HepG2 (cell line): ENCODE measurements at regions not wholly inside any gene's neighbourhood (a gene's known extent, or its start where the extent isn't known, plus 50 kb on each side); places are given as distances from the start of the nearest gene placed in this dataset.

Experiments used
- ATAC-seq: fragments of 200-7000 bp; cut with Tn5 transposase; 3 replicates; pipeline ENCODE4 v1.9.1; 2020; ENCODE audit warnings: mild to moderate bottlenecking, moderate library complexity
- BruUV-seq: library from RNA; stranded (reverse); fragments of 400-500 nt; replicated peaks from 2 replicates; lab custom pipeline; 2021; lab: Mats Ljungman, UMichigan
- CTCF ChIA-PET: fragments of 300-600 bp; formaldehyde crosslinking; extraction: SDS; loops from one replicate; lab custom pipeline; 2021; ENCODE audit warnings: low total read pairs, inconsistent platforms, low intra/inter-chr PET ratio; lab: Yijun Ruan, JAX
- POLR2A ChIA-PET: fragments of 350-600 bp; sonication (Branson Sonifier 250); formaldehyde crosslinking; loops from one replicate; lab custom pipeline; 2020; ENCODE audit warnings: antibody characterized with exemption, inconsistent platforms; lab: Yijun Ruan, JAX
- DNase-seq: peaks from one replicate; pipeline ENCODE4 v3.0.0-alpha.2; 2015; ENCODE audit warnings: low spot score
- FAIRE-seq: peaks from 3 replicates; lab custom pipeline; 2011; peaks lifted over from hg19 to GRCh38; lab: Jason Lieb, UNC
- H2AFZ ChIP-seq: one replicate; pipeline ENCODE4 v1.6.1; 2011; ENCODE audit warnings: low read length, inconsistent platforms
- H3K27ac ChIP-seq: fragments of 300-600 bp; 3 replicates; pipeline ENCODE4 v1.8.0; 2011; ENCODE audit warnings: mixed run types, mild to moderate bottlenecking, mixed read lengths, low read length, inconsistent platforms; ENCODE audit not compliant: insufficient read depth; ENCODE audit errors: extremely low read length
- H3K27me3 ChIP-seq, 2 experiments: fragments of 200-600 bp in 1 of 2; 2 replicates in 1 of 2; 3 replicates in 1 of 2; pipeline versions ENCODE4 v1.6.0 to v1.8.0; 2011; ENCODE audit warnings: low read length in 2 of 2, mild to moderate bottlenecking in 2 of 2, moderate library complexity in 2 of 2, inconsistent platforms in 1 of 2; ENCODE audit not compliant: insufficient read depth in 2 of 2, control insufficient read depth in 1 of 2
- H3K36me3 ChIP-seq, 2 experiments: fragments of 200-600 bp in 1 of 2; replicated peaks in 1 of 2; 2 replicates in 1 of 2; 3 replicates in 1 of 2; pipeline versions ENCODE4 v1.5.1 to v1.8.0; 2011; ENCODE audit warnings: low read length in 2 of 2, inconsistent platforms in 1 of 2; ENCODE audit not compliant: insufficient read depth in 2 of 2, control insufficient read depth in 1 of 2
- H3K4me1 ChIP-seq: 2 replicates; pipeline ENCODE4 v1.5.1; 2012; ENCODE audit warnings: low read length, inconsistent platforms; ENCODE audit not compliant: insufficient read depth
- H3K4me2 ChIP-seq: 2 replicates; pipeline ENCODE4 v1.6.0; 2011; ENCODE audit warnings: low read depth, low read length, inconsistent platforms
- H3K4me3 ChIP-seq, 3 experiments: fragments of 200-600 bp in 1 of 3; sonication (generic), shearing (Covaris generic) in 1 of 3; replicated peaks in 1 of 3; 2 replicates each; pipeline ENCODE4 v1.5.1; 2011 to 2016; ENCODE audit warnings: low read length in 3 of 3, inconsistent platforms in 2 of 3, low read depth in 2 of 3, mild to moderate bottlenecking in 2 of 3, control low read depth in 1 of 3, mixed read lengths in 1 of 3; ENCODE audit not compliant: insufficient read depth in 1 of 3
- H3K79me2 ChIP-seq: one replicate; pipeline ENCODE4 v1.6.1; 2011; ENCODE audit warnings: low read length, inconsistent platforms; ENCODE audit not compliant: insufficient read depth
- H3K9ac ChIP-seq: 2 replicates; pipeline ENCODE4 v1.6.0; 2011; ENCODE audit warnings: mild to moderate bottlenecking, low read depth, low read length, inconsistent platforms; ENCODE audit not compliant: insufficient read depth
- H3K9me3 ChIP-seq: 2 replicates; pipeline ENCODE4 v1.5.1; 2012; ENCODE audit warnings: mild to moderate bottlenecking, low read length
- H4K20me1 ChIP-seq: 2 replicates; pipeline ENCODE4 v1.6.0; 2011; ENCODE audit warnings: inconsistent platforms, mild to moderate bottlenecking, low read length, moderate library complexity; ENCODE audit not compliant: insufficient read depth
- ATF7-NPFF ChIP-seq: sonication (generic); formaldehyde crosslinking; IDR thresholded peaks from 2 replicates; pipeline ENCODE4 v1.8.1; 2023; ENCODE audit warnings: mild to moderate bottlenecking, low read depth, missing genetic modification reagents, moderate library complexity
- CHD2 ChIP-seq: IDR thresholded peaks from 2 replicates; pipeline ENCODE4 v1.6.1; 2011; ENCODE audit warnings: low read depth, low read length, improper control_type of control experiment
- CREB1 ChIP-seq, 2 experiments: fragments of 450-650 bp in 1 of 2; IDR thresholded peaks; 2 replicates each; pipeline ENCODE4 v1.6.1; 2016 to 2017; ENCODE audit warnings: control low read depth in 1 of 2, mild to moderate bottlenecking in 1 of 2, missing compliant biosample characterization in 1 of 2, missing genetic modification characterization in 1 of 2
- GMEB2 ChIP-seq: IDR thresholded peaks from 2 replicates; pipeline ENCODE4 v1.6.1; 2016; ENCODE audit warnings: missing biosample characterization, missing genetic modification reagents, low read depth
- ISX ChIP-seq: sonication (generic); formaldehyde crosslinking; conservative IDR thresholded peaks from 2 replicates; pipeline ENCODE4 v1.5.0; 2020; ENCODE audit warnings: missing genetic modification reagents
- NR1H2 ChIP-seq: sonication (generic); formaldehyde crosslinking; IDR thresholded peaks from 2 replicates; pipeline ENCODE4 v1.8.1; 2022; ENCODE audit warnings: low read depth, missing genetic modification reagents, borderline replicate concordance
- NR2F1 ChIP-seq, 2 experiments: fragments of 450-650 bp in 1 of 2; formaldehyde crosslinking in 1 of 2; IDR thresholded peaks; 2 replicates each; pipeline versions ENCODE4 v1.5.0 to v1.6.1; 2016 to 2020; ENCODE audit warnings: mild to moderate bottlenecking in 1 of 2, missing compliant biosample characterization in 1 of 2, missing genetic modification reagents in 1 of 2, moderate library complexity in 1 of 2
- PCBP1 ChIP-seq: fragments of 200-400 bp; formaldehyde crosslinking; IDR thresholded peaks from 2 replicates; pipeline ENCODE4 v1.6.1; 2017; ENCODE audit warnings: mild to moderate bottlenecking, low read depth, low read length, borderline replicate concordance
- REXO4 ChIP-seq: sonication (generic); formaldehyde crosslinking; IDR thresholded peaks from 2 replicates; pipeline ENCODE4 v1.8.0; 2022; ENCODE audit warnings: missing genetic modification reagents, mild to moderate bottlenecking, borderline replicate concordance
- SMYD3 ChIP-seq: sonication (generic); formaldehyde crosslinking; IDR thresholded peaks from 2 replicates; pipeline ENCODE4 v1.8.1; 2023; ENCODE audit warnings: mild to moderate bottlenecking, missing genetic modification reagents
- STAT5B ChIP-seq: sonication (generic); formaldehyde crosslinking; IDR thresholded peaks from 2 replicates; pipeline ENCODE4 v1.4.0; 2020; ENCODE audit warnings: missing genetic modification reagents
- ZBTB8A ChIP-seq: sonication (generic); formaldehyde crosslinking; IDR thresholded peaks from 2 replicates; pipeline ENCODE4 v1.4.0; 2020; ENCODE audit warnings: mild to moderate bottlenecking, low read depth, missing genetic modification reagents, borderline replicate concordance
- ZNF142 ChIP-seq: sonication (generic); formaldehyde crosslinking; IDR thresholded peaks from 2 replicates; pipeline ENCODE4 v1.4.0; 2020; ENCODE audit warnings: missing genetic modification reagents
- ZNF224 ChIP-seq: sonication (generic); formaldehyde crosslinking; IDR thresholded peaks from 2 replicates; pipeline ENCODE4 v1.5.0; 2020; ENCODE audit warnings: mild to moderate bottlenecking, missing genetic modification reagents
- ZNF326 ChIP-seq: sonication (generic); formaldehyde crosslinking; IDR thresholded peaks from 2 replicates; pipeline ENCODE4 v1.4.0; 2020; ENCODE audit warnings: missing genetic modification reagents, borderline replicate concordance
- ZNF431 ChIP-seq: sonication (generic); formaldehyde crosslinking; IDR thresholded peaks from 2 replicates; pipeline ENCODE4 v1.9.0; 2022; ENCODE audit warnings: missing genetic modification reagents, low read depth, mild to moderate bottlenecking, borderline replicate concordance
- ZNF615 ChIP-seq: sonication (generic); formaldehyde crosslinking; IDR thresholded peaks from 2 replicates; pipeline ENCODE4 v1.5.0; 2020; ENCODE audit warnings: mild to moderate bottlenecking, missing genetic modification reagents, borderline replicate concordance
- ZNF777 ChIP-seq: sonication (generic); formaldehyde crosslinking; IDR thresholded peaks from 2 replicates; pipeline ENCODE4 v1.4.0; 2020; ENCODE audit warnings: missing genetic modification reagents
- WGBS: methylation state at CpG from one replicate; pipeline ENCODE4 v1.1.6; 2017; ENCODE audit warnings: low lambda C conversion rate; 5-methylcytosine and 5-hydroxymethylcytosine counted together
- in situ Hi-C: cut with HindIII; loops from 2 replicates; pipeline ENCODE4 v1.10.0; 2017; ENCODE audit warnings: low pct_unique_long_range_greater_than_20kb; ENCODE audit not compliant: extremely low pct_ligation_motif_present
- intact Hi-C: fragments of 100-400 bp; cut with micrococcal nuclease; formaldehyde crosslinking; loops from one replicate; pipeline ENCODE4 v1.10.0; 2022; ENCODE audit not compliant: unreplicated experiment

GRCh38 chr2:82001614-82002013 lies 1697.1 kb upstream of the LRRTM1 start (continued):
- TF ChIP-seq ZNF142 (CRISPR knock-in tag) (no peak), NR1H2 (CRISPR knock-in tag) (no peak), ZNF224 (no peak), STAT5B (CRISPR knock-in tag) (no peak), REXO4 (CRISPR knock-in tag) (no peak), ZNF326 (no peak)
- TF ChIP-seq, all 625 proteins: peak for 0

- H4K20me1 ChIP-seq: no peaks in the 10 kb centered on the region
- intact Hi-C loops: no loop called here
- H3K79me2 ChIP-seq: no peaks in the 10 kb centered on the region
- H3K27ac ChIP-seq: no peak overlapping the region
- no peak overlapping the region for H2AFZ ChIP-seq
- peaks cover 5% of the 10 kb centered on the region; the same call in 1 of the 2 replicates for H3K9me3 ChIP-seq
- WGBS: 4% methylated on average over 2 of the region's 2 CpGs
- H3K9ac ChIP-seq: no peak overlapping the region
- H3K4me2 ChIP-seq: no peak overlapping the region
- POLR2A ChIA-PET: no interaction called here
- CTCF ChIA-PET: no interaction called here
- in situ Hi-C loops: no loop called here
- ATAC-seq (no peak), DNase-seq (no peak), FAIRE-seq (no peak)
- no peaks in the 10 kb centered on the region for H3K27me3 ChIP-seq
- H3K36me3 ChIP-seq: no peaks in the 10 kb centered on the region
- no peaks in the 10 kb centered on the region for H3K4me1 ChIP-seq
- no peak overlapping the region for H3K4me3 ChIP-seq
- BruUV-seq: no TSS peak
- no peak for TF ChIP-seq ZBTB8A (CRISPR knock-in tag)
- TF ChIP-seq SMYD3 (CRISPR knock-in tag): no peak
- no peak for TF ChIP-seq CHD2
- no peak for TF ChIP-seq ZNF431
- TF ChIP-seq ZNF777: no peak
- no peak for TF ChIP-seq GMEB2
- no peak for TF ChIP-seq ZNF615
- TF ChIP-seq ATF7-NPFF: no peak
- no peak for TF ChIP-seq NR2F1 (CRISPR knock-in tag; IDR thresholded peaks at IDR 0.05)
- no peak for TF ChIP-seq ISX (CRISPR knock-in tag)
- no peak for TF ChIP-seq CREB1 (IDR thresholded peaks at IDR 0.05)
- no peak for TF ChIP-seq CREB1 (CRISPR knock-in tag; IDR thresholded peaks at IDR 0.05)
- TF ChIP-seq PCBP1: no peak
Observed at GRCh38 chr2:82000606-82001005, 1696.1 kb upstream of the LRRTM1 start.
